H1 (cell line): ENCODE measurements at regions not wholly inside any gene's neighbourhood (a gene's known extent, or its start where the extent isn't known, plus 50 kb on each side); places are given as distances from the start of the nearest gene placed in this dataset.

Experiments
- CHD7 ChIP-seq: fragments of 300-600 bp; sonication (generic); IDR thresholded peaks from 2 replicates; pipeline ENCODE4 v1.7.1; 2012; ENCODE audit warnings: low read length, moderate library complexity, mild to moderate bottlenecking, inconsistent platforms; ENCODE audit not compliant: insufficient replicate concordance
- CTBP2 ChIP-seq: IDR thresholded peaks from 2 replicates; pipeline ENCODE4 v1.7.0; 2011; ENCODE audit warnings: borderline replicate concordance, mild to moderate bottlenecking, moderate library complexity, mixed read lengths, low read length; ENCODE audit not compliant: insufficient read depth, insufficient read length
- EZH2 ChIP-seq: fragments of 200-600 bp; sonication (generic); IDR thresholded peaks from 2 replicates; pipeline ENCODE4 v1.7.1; 2012; ENCODE audit warnings: low read depth, mild to moderate bottlenecking, moderate library complexity, low read length, inconsistent platforms; ENCODE audit not compliant: severe bottlenecking
- KDM1A ChIP-seq: fragments of 200-600, 300-600 bp; sonication (generic); IDR thresholded peaks from 2 replicates; pipeline ENCODE4 v1.7.1; 2016; ENCODE audit warnings: mild to moderate bottlenecking, low read length, borderline replicate concordance
- MAX ChIP-seq: IDR thresholded peaks from 2 replicates; pipeline ENCODE4 v1.6.1; 2012; ENCODE audit warnings: inconsistent platforms
- NRF1 ChIP-seq: IDR thresholded peaks from 2 replicates; pipeline ENCODE4 v1.6.1; 2011; ENCODE audit warnings: mild to moderate bottlenecking, low read depth, low read length, improper control_type of control experiment
- POLR2AphosphoS5 ChIP-seq: IDR thresholded peaks from 2 replicates; pipeline ENCODE4 v1.6.1; 2011; ENCODE audit warnings: low read depth, low read length
- POU5F1 ChIP-seq: IDR thresholded peaks from 2 replicates; pipeline ENCODE4 v1.6.1; 2011; ENCODE audit warnings: low read depth, mild to moderate bottlenecking, low read length, moderate library complexity
- SIX5 ChIP-seq: IDR thresholded peaks from 2 replicates; pipeline ENCODE4 v1.6.1; 2011; ENCODE audit warnings: mild to moderate bottlenecking, low read depth, low read length
- SP2 ChIP-seq: IDR thresholded peaks from 2 replicates; pipeline ENCODE4 v1.6.1; 2012; ENCODE audit warnings: mild to moderate bottlenecking, low read length, inconsistent platforms
- TAF1 ChIP-seq: IDR thresholded peaks from 2 replicates; pipeline ENCODE4 v1.6.1; 2011; ENCODE audit warnings: mild to moderate bottlenecking, low read depth, low read length
- TBP ChIP-seq: IDR thresholded peaks from 2 replicates; pipeline ENCODE4 v1.6.1; 2011; ENCODE audit warnings: low read depth, low read length, improper control_type of control experiment

GRCh38 chr15:84104853-84105252 is 130.7 kb upstream of the GOLGA6L4 start (continued):
- no peak for TF ChIP-seq CHD7
- no peak for TF ChIP-seq TBP
- TF ChIP-seq EZH2: no peak
- TF ChIP-seq POU5F1: no peak
- no peak for TF ChIP-seq SIX5
- TF ChIP-seq POLR2AphosphoS5: no peak
- TF ChIP-seq SP2: no peak
- no peak for TF ChIP-seq KDM1A
- no peak for TF ChIP-seq MAX
- no peak for TF ChIP-seq NRF1
- TF ChIP-seq TAF1: no peak
- no peak for TF ChIP-seq CTBP2
